Activated CD8-positive, alpha-beta memory T cell treated with anti-CD3 and anti-CD28 coated beads for 24 hours (primary cell): ENCODE measurements at regions not wholly inside any gene's neighbourhood (a gene's known extent, or its start where the extent isn't known, plus 50 kb on each side); places are given as distances from the start of the nearest gene placed in this dataset.

Experiments used
- DNase-seq: peaks from one replicate; pipeline ENCODE4 v3.0.0-alpha.2; 2020

DNA sequence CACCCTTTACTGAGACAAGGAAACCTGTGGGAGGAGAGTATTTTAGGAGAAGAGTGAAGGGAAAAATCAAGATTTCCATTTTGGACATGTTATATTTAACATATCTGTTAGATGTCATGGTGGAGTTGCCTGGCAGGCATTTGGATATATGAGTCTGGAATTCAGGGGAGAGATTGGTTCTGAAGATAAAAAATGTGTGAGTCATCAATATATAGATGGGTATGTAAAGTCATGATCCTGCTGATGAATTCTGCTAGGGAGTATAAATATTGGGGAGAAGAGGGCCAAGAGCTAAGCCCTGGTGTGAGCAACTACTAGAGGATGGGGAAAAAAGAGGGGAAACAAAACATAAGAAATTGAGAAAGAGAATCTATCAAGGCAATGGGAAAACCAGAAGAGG is 151.3 kb upstream of the SOX9 start:
- DNase-seq, result no peak

DNA sequence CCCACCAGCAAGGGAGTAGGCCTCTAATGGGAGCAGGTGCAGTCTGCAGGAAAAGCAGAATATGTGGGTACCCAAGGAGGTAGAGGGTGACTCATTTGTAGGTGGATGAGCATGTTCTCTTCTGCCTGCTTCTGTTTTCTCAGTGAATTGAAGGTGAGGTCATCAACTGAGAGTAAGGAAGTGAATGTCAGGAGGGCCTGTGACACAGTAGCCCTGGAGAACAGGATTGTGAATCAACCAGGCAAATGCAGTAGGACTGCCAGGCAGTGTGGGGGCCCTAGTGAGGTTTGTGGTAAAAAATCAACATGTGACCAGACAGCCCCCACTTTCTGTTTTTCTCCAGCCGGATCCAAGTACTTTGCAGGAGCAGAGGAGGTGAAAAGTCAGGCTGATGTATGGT is 150.5 kb upstream of the SOX9 start:
- no peak for DNase-seq

DNA sequence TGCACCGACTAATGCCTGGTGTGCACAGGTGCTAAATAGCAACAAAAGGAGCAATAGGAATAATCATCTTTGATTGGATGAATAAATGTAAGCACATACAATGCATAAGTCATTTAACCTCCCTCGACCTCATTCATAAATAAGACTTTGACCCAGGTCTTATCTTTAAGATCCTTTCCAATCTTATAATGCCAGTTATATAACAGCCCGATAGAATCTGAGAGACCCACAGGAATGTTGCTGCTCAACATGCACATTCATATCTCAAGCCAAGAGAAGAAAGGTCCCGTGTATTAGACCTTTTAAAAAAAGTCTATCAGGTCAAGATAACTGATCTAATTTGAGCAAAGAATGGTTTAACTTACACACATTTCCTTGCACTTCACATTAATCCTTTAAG is 146.8 kb upstream of the SOX9 start:
- DNase-seq, result no peak

DNA sequence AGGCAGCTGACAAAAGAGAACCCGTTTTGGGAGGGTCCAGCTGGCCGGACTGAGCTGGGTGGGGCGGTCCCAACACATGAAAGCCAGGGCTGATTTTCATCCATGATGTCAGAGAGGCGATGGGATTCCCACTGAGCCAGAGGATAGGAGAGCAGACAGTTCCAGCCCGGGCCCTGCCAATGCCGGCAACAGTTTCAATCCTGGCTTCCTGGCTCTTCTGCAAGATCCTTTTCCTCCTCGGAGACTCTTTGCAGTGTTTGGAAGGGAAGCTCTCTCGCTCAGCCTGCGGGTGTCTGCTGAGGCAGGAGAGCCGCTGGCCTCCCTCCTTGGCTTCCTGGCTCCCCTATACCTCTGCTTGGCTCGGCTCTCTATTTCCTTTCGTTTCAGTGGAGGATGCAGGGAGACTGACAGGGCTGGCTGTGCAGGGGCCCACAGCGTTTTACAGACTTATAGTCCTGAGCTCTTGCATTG is 145.5 kb upstream of the SOX9 start:
- DNase-seq, result no peak

DNA sequence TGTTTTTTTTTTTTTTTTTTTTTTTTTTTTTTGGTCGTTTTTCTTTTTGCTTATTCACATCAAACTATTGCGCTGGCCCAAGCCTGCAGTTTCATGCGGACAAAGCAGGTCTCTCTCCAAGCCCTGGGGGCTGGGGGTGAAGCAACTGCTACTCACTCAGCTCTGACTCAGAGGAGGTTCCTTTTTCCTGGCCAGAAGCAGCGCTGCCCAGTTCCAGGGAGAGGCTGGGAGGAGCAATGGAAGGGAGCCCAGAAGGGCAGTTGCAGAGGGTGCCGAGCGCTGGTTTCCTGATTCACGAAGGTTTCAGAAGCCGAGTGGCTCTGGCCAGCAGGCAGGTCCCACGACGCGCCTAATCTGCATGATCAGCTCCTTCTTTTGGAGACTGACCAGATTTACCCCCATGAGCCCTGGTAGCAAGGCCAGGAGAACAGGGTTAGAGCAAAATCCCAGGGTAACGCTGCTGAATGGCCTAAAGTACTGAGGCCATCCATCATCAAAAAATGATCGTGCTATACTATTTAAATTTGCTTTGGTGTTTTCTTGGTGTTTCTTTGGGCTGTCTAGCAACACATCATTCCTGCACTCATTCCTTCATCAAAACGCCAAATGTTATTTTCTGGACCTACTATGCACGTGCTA is 144.7 kb upstream of the SOX9 start:
- no peak for DNase-seq

DNA sequence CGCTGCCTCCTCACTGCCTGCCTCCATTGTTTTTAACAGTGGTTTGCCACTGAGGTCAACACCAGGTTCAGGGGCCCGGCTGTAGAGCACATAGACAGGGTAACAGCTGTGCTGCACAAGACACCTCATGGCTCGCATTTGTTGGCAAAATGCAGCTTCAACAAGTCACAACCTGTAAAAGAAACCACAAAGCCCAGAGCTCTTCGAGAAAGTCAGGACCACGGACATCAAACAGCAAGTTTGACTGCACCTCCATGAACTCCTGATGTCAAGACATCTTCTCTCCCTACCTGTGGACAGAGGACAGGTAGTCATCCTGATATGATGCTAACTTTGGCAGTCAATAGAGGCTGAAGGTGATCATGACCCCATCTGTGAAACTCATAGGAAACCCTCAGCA is 142.4 kb upstream of the SOX9 start:
- no peak for DNase-seq

DNA sequence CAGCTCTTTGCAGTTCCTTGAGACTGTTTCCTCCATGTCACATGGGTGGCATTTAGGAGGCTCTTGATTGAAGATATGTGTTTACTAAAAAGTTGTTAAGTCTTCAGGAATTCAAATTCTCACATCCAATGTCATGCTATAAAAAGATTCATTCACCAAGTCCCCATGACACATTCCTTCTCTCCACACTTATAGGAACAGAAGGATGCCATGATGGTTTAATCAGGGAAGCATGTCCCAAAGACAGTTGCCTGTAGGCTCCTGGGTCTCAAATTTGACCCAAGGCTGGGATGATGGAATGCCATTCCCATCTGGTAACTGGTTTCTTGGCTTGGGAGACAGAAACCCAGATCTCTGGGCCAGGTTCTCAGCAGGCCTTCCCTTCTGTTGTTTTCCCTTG is 140.6 kb upstream of the SOX9 start:
- DNase-seq, result no peak

DNA sequence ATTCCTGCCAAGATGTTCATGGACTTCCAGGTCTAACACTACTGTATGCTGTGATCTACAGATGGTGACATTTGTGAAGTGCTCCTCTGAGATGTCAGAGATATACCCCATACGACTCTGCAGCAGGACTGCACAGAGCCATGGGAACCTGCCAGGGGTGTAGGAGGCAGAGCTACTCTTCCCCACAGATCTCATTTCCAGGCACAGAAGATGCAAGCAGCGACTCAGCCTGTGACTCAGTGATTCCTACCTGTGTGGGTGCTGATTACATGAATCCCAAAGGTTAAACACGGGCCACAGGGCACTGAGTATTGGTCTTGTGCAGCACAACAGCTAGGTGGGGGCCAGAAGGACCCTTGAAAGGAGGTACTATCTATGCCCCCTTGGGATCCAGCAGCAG is 137.0 kb upstream of the SOX9 start:
- DNase-seq, result no peak

DNA sequence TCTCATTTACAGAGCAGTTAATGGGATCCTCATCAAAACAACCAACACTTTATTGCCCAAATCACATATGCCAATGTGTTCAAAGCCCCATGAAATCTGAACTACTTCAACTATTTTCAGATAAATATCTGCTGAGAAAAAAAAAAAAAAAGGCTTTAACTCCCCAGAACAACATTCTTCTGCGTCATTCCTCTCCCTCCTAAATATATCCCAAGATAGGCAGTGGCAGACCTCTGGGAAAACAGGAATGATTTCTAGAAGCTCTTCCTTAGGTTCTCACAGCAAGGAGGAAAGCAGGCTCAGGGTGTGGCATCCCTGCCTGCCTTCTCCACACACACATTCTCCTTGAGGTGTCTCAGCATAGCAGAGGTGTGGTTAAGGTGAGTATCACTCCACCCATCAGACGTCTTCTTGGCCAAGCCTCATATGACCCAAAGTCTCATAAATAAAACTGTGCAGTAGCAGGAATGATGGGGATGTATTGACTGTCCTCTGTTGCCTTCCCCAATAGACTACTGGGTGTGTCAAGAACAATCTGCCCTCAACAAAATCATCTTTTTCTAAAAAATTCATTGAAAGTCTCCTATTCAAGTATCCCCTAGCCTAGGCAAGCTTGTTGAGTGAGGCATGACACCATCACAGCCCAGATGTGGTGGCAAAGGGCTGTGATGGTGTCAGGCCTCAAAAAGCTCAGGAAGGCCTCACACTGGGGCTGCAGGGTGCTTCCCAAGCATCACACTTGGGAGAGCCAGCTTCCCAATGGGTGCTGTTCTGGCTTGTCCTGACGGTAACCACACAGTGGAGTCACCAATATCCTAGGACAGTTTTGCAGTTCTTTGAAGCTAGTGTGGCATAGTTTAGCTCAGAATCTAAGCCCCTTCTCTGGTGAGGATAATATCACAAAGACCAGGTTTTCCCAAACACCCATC is 135.4 kb upstream of the SOX9 start:
- no peak for DNase-seq

DNA sequence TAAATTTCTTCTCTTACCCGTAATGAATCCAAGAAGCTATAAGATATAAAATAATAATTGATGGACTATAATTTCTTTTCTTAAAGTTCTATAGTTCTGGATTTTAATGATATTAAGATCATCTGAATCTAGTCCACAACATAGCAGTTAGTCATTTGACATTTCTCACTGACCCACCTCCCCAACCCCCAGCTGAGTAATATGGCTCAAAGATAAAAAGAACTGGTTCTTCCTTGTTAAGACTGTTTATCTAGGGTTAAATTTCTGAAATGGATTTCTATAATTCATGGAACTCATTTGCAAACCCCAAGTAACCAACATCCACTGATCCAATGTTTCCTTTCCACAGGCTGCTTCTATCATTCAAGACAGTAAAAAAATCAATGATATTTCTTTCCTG is 133.9 kb upstream of the SOX9 start:
- no peak for DNase-seq

DNA sequence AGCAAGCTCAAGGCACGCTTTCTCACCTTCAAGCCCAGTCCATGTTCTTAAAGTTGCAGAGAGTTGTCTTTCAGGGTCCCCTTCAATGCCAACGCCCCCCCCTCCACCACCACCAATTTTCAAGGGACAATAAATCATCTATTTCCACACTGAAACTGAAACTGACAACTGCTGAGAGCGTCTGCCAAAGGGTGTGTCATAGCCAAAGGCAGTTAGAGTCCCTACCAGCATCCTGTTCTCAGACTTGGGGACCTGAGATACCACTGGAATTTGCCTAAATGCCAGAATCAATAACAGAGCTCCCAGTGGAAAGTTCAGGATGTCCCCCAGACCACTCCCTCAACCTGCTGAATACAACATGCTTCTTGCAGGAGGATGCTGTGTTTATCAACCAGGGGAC is 133.2 kb upstream of the SOX9 start:
- no peak for DNase-seq

DNA sequence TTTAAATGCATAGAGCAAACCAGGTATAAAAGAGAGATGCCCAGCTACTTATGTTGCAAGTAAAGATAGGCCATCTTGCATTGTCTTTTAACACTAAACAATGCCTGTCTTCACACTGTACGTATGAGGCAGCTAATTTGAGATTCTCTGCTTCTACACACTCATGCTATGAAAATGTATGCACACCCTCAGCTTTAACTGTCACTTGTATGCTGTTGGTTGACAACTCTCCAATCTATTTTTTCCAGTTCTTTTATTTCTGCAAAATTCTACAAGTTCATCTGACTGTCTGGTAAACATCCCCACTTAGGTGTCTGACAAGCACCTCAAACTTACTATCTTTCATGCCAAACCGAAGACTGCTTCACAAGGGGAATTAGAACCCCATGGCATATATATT is 131.7 kb upstream of the SOX9 start:
- no peak for DNase-seq

DNA sequence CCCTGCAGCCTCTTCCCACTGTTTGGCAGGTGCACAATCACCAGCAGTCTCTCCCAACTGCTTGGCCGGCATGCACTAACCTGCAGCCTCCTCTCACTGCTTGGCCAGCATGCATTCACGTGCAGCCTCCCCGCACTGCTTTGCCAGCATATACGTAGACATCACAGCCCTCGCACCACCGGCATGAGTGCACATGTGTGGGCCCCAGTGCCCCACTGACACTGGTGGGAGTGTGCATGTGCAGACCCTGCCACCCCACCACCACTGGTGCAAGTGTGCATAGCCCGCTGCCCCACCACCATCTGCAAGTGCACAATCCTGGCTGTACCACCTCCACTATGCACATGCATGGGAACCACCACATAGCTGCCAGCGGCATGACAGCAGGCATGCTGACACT is 127.5 kb upstream of the SOX9 start:
- DNase-seq, result no peak

DNA sequence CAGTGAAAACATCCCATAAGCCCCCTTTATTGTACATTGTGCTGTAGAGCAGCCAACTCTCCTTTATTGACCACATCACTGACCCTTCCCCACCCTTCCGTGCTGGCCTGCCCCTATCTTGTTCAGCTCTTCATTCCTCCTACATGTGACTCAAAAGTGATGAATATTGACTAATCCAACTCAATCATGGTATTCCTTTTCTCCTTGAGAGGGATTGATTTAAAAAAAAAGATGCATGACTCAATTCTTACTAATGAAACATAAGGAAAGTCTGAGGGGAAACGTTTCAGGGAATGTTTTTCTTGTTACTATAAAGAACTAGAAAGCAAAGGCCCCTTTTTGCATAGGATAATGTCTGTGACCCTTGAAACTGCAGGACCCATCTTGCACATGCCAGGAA is 125.2 kb upstream of the SOX9 start:
- DNase-seq, result no peak

DNA sequence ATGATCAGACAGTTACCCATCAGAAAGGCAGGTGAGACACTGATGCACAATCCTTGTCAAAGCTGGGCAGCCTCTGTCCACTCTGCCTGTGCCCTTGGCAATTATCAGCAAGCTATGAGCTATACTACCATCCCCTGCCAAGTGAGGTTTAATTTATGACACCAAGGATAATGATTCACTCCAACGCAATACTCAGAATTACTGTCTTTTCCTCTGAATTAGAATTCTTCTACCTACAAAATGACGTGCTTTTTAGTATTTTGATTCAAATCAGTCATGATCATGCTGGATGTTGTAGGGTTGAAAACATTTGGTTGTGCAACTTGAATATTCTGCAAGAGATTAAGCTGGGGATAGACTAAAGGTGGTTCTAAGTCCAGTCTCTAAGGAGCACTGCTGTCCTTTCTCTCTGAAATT is 116.8 kb upstream of the SOX9 start:
- DNase-seq, result no peak

DNA sequence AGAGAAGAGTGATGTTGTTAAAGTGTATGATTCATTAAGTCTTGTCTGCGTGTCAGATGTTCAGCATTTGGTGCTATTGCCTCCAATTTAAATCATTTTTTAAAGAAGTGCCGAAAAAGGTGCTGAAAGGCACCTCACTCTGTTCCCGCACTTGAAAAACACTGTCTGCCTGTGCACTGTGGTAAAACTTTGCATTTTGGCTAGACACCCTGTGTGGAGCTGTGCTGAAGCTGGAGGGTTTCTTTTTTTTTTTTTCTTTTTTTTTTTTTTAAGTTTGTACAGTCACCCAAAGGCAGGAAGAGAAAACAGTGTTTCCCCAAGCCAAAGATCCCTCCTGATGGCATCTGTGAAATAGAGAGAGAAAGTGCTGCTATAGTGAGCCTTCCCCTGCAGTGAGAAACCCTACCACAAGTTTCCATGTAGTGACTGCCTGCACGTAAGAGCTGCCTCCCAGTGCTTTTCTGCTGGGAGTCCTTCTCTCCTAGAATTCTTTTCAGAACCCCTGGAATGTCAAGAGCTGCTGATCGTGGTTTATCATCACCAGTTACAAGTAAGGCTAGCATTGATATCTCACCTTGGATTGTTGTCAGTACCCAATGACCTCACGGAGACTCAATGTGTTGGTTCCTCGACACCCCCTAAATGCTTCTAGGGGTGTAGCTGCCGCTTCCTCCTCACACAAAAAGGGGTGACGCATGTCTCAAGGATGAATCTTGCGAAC is 116.0 kb upstream of the SOX9 start:
- DNase-seq, result no peak

DNA sequence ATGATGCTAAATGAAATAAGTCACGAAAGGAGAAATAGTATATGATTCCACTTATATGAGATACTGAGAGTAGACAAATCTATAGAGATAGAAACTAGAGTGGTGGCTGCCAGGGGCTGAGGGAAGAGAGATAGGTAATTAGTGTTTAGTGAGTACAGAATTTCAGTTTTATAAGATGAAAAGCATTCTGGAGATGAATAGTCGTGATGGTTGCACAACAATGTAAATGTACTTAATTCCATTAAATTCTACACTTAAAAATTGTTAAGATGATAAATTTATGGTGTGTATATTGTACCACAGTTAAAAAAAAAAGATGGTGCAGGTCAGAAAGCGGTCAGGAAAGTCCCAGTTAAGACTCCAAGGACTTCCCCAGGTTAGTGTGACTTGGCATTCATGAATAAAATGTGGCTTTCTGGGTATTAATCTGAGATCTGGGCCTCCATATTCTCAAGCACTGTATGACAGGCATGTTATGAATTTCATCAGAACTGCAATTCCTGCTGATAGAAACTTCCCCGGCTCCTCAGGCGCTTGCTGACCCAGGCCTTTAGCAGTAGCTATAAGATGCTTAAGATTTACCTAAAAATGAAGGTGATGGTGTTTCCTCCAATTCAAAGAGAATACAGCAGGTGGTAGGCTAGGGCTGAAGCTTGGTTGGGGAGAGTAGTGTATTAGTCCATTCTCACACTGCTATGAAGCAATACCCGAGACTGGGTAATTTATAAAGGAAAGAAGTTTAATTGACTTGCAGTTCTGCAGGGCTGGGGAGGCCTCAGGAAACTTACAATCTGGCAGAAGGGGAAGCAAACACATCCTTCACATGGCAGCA is 115.3 kb upstream of the SOX9 start:
- DNase-seq, result no peak

DNA sequence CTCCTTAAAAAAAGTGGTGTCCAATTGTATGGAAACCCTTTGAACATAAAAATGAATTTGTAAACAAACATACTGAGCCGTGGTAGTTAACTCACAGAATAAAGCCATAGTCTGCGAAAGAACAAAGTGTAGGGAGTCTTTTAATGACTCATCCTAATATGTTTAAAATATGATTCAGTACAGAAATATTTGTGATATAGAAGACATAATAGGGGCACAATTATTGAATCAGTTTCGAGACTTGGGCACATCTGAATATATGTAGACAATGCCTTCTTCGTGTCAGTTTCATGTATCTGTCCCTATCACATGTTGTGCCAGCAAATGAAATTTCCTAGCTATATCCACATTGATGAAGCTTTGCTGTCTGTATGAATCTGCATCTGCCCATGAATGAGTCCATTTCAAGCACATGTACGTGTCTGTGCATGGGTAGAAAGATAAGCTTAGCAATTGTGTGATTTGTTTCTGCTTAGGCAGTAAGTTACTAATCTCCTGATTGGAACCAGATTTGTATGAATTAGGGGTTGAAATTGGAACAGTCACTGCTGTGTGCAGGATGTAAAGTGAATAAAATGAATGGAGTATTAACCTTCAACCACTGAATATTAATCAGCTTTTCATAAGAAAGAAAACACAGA is 112.5 kb upstream of the SOX9 start:
- DNase-seq, result no peak

DNA sequence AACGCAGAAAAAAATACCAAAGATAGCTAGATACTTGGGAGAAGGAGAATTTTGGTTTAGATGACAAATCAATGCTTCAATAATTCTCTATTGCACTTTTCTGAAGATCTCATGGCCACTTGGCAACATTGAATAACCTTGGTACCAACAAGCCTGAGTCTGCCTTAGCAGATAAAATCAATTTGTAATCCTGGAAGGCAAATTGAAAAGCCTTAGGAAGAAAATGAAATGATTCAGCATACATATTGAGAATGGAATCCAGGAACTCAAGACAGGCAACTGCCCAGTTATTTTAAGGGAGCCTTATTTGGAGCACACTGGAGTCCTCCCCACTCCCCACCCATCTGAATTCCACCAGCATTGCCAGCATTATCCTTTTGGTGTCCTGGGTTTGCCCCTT is 109.3 kb upstream of the SOX9 start:
- no peak for DNase-seq

DNA sequence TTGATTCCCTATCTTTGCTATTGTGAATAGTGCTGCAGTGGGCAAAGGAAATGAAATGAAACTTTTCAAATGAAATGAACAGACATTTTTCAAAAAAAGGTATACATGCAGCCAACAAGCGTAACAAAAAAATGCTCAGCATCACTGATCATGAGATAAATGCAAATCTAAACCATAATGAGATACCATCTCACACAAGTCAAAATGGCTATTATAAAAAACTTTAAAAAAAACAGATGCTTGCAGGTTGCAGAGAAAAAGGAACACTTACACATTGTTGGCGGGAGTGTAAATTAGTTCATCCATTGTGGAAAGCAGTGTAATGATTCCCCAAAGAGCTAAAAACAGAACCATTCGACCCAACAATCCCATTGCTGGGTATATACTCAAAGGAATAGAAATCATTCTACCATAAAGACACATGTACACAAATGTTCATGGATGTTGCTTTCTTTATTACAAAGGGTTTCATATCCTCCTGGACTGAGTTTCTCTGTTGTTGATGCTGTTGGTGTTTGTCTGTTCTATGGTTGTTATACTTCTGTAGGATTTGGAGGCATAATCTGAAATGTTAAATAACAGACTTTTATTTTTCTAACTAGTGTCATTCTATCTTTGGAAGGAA is 99.3 kb upstream of the SOX9 start:
- no peak for DNase-seq

DNA sequence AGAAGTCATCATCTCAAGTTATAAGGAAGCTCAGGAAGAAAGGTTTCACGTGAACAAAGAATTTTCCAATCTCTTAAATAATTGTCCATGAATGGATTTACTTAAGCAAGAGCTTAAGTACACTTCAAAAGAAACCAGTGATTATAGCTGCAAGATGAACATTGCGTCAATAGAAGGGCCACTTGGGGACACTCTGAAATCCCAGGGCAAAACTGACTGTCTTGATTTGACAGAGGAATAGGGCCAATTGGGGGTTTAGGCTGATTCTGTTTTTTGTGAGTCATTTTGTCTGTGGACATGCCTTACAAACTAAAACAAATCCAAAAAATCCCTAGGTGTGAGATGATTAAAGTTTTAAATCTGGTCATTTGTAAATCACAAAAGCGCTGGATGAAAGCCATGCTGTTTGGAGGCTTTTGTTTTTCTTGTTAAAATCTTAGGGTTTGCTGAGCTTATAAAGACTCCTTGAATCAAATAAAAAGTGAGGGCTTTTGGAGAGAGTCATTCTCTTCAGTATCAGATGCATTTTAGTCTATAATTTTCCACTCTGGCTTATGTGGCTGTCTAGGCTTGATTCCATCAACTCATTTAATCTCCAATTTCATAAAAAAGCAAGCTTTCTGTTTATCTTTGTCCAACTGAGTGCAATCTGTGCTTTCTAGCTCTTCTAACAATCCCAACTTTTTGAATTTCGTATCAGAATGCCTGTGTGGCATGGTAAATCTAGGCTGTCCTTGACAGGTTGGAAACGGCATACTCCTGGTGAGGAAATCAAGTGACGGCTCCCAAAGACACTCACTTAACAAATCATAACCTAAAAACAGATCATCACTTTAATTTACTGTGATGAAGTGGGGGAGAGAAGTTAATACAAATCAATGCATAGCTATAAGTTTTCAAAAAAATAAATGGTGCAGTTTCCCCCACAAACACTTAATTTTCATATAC is 98.2 kb upstream of the SOX9 start:
- no peak for DNase-seq
